IPS DF 6.9 (cell line): ENCODE measurements at regions not wholly inside any gene's neighbourhood (a gene's known extent, or its start where the extent isn't known, plus 50 kb on each side); places are given as distances from the start of the nearest gene placed in this dataset.
A peak's percentile ranks its signal among the peaks of the same experiment; 100 is the strongest.

Experiments used
- DNase-seq: peaks from one replicate; pipeline ENCODE4 v3.0.0-alpha.2; 2013; ENCODE audit warnings: low read depth, low spot score
- H3K27ac ChIP-seq: one replicate; pipeline ENCODE4 v1.5.1; 2013; ENCODE audit warnings: low read length, control low read depth
- H3K27me3 ChIP-seq: 2 replicates; pipeline ENCODE4 v1.6.1; 2013; ENCODE audit warnings: mild to moderate bottlenecking, low read length; ENCODE audit not compliant: control insufficient read depth, insufficient read depth
- H3K36me3 ChIP-seq: 2 replicates; pipeline ENCODE4 v1.6.1; 2013; ENCODE audit warnings: low read length; ENCODE audit not compliant: control insufficient read depth, insufficient read depth
- H3K4me1 ChIP-seq: 2 replicates; pipeline ENCODE4 v1.6.1; 2013; ENCODE audit warnings: low read length; ENCODE audit not compliant: control insufficient read depth, insufficient read depth
- H3K4me3 ChIP-seq: 2 replicates; pipeline ENCODE4 v1.5.1; 2013; ENCODE audit warnings: mild to moderate bottlenecking, low read length
- H3K9me3 ChIP-seq: 2 replicates; pipeline ENCODE4 v1.6.1; 2013; ENCODE audit warnings: low read length, inconsistent platforms; ENCODE audit not compliant: control insufficient read depth, insufficient read depth
- WGBS: extraction: QIAGEN DNeasy Blood & Tissue Kit; methylation state at CpG from one replicate; pipeline ENCODE4 v1.1.7; 2013; ENCODE audit warnings: mixed read lengths, missing lambda C conversion rate; ENCODE audit not compliant: insufficient read length, insufficient coverage; 5-methylcytosine and 5-hydroxymethylcytosine counted together

- Histone ChIP-seq H3K36me3 (no peaks in the 10 kb centered on the region), H3K4me3 (no peak overlapping the region), H3K9me3 (no peaks in the 10 kb centered on the region), H3K27ac (no peak overlapping the region), H3K4me1 (no peaks in the 10 kb centered on the region), H3K27me3 (no peaks in the 10 kb centered on the region)
- no peak for DNase-seq
- WGBS = no CpG with 5 or more reads among the region's 2 CpGs
These were observed 575.6 kb downstream of the CPS1 start for GRCh38 chr2:211132046-211132445.

GRCh38 chr2:211132573-211132972 lies 576.2 kb downstream of the CPS1 start:
- no peaks in the 10 kb centered on the region for H3K36me3 ChIP-seq
- no CpG with 5 or more reads among the region's 2 CpGs for WGBS
- H3K4me1 ChIP-seq = no peaks in the 10 kb centered on the region
- no peak for DNase-seq
- H3K4me3 ChIP-seq = no peak overlapping the region
- no peaks in the 10 kb centered on the region for H3K9me3 ChIP-seq
- no peak overlapping the region for H3K27ac ChIP-seq
- no peaks in the 10 kb centered on the region for H3K27me3 ChIP-seq

- WGBS = no CpG with 5 or more reads among the region's 1 CpG
- Histone ChIP-seq H3K4me3 (no peak overlapping the region), H3K27me3 (no peaks in the 10 kb centered on the region), H3K27ac (no peak overlapping the region), H3K9me3 (no peaks in the 10 kb centered on the region), H3K36me3 (no peaks in the 10 kb centered on the region), H3K4me1 (no peaks in the 10 kb centered on the region)
- DNase-seq = no peak
These were observed 577.4 kb downstream of the CPS1 start for GRCh38 chr2:211133766-211134165.

GRCh38 chr2:211138551-211138950 lies 582.2 kb downstream of the CPS1 start:
- Histone ChIP-seq H3K4me1 (no peaks in the 10 kb centered on the region), H3K27ac (no peak overlapping the region), H3K9me3 (no peaks in the 10 kb centered on the region), H3K4me3 (no peak overlapping the region), H3K36me3 (no peaks in the 10 kb centered on the region), H3K27me3 (no peaks in the 10 kb centered on the region)
- WGBS = no CpG with 5 or more reads among the region's 5 CpGs
- DNase-seq = no peak

GRCh38 chr2:211141646-211142045 lies 585.2 kb downstream of the CPS1 start:
- Histone ChIP-seq H3K4me1 (no peaks in the 10 kb centered on the region), H3K27me3 (no peaks in the 10 kb centered on the region), H3K4me3 (no peak overlapping the region), H3K27ac (no peak overlapping the region), H3K9me3 (no peaks in the 10 kb centered on the region), H3K36me3 (no peaks in the 10 kb centered on the region)
- no peak for DNase-seq
- no CpG with 5 or more reads among the region's 4 CpGs for WGBS

GRCh38 chr2:211144078-211144477 lies 587.7 kb downstream of the CPS1 start:
- no peaks in the 10 kb centered on the region for H3K36me3 ChIP-seq
- no peak for DNase-seq
- no peak overlapping the region for H3K4me3 ChIP-seq
- H3K27me3 ChIP-seq = no peaks in the 10 kb centered on the region
- H3K9me3 ChIP-seq = no peaks in the 10 kb centered on the region
- H3K4me1 ChIP-seq = no peaks in the 10 kb centered on the region
- H3K27ac ChIP-seq = no peak overlapping the region

GRCh38 chr2:211144974-211145665 lies 588.7 kb downstream of the CPS1 start:
- WGBS = no CpG with 5 or more reads among the region's 4 CpGs
- DNase-seq = no peak
- H3K27ac ChIP-seq = no peak overlapping the region

GRCh38 chr2:211149731-211150130 lies 593.3 kb downstream of the CPS1 start:
- no CpG with 5 or more reads among the region's 3 CpGs for WGBS
- Histone ChIP-seq H3K4me1 (no peaks in the 10 kb centered on the region), H3K4me3 (no peak overlapping the region), H3K36me3 (no peaks in the 10 kb centered on the region), H3K27ac (no peak overlapping the region), H3K27me3 (no peaks in the 10 kb centered on the region), H3K9me3 (no peaks in the 10 kb centered on the region)
- no peak for DNase-seq

More at GRCh38 chr2:211144974-211145665, 588.7 kb downstream of the CPS1 start:
- Histone ChIP-seq H3K9me3 (no peaks in the 10 kb centered on the region), H3K4me1 (no peaks in the 10 kb centered on the region), H3K36me3 (no peaks in the 10 kb centered on the region), H3K4me3 (no peak overlapping the region), H3K27me3 (no peaks in the 10 kb centered on the region)

GRCh38 chr2:211157211-211157610 lies 600.8 kb downstream of the CPS1 start:
- Histone ChIP-seq H3K9me3 (no peaks in the 10 kb centered on the region), H3K4me1 (no peaks in the 10 kb centered on the region), H3K4me3 (no peak overlapping the region), H3K27me3 (no peaks in the 10 kb centered on the region), H3K27ac (no peak overlapping the region), H3K36me3 (no peaks in the 10 kb centered on the region)
- DNase-seq = no peak

- H3K9me3 ChIP-seq = no peaks in the 10 kb centered on the region
- H3K27ac ChIP-seq = no peak overlapping the region
- H3K4me1 ChIP-seq = no peaks in the 10 kb centered on the region
- no peaks in the 10 kb centered on the region for H3K36me3 ChIP-seq
- WGBS = no CpG with 5 or more reads among the region's 5 CpGs
- H3K27me3 ChIP-seq = no peaks in the 10 kb centered on the region
- peak; percentile 45 for DNase-seq
- no peak overlapping the region for H3K4me3 ChIP-seq
These were observed 601.6 kb downstream of the CPS1 start for GRCh38 chr2:211157856-211158463.

- no peaks in the 10 kb centered on the region for H3K4me1 ChIP-seq
- no peak overlapping the region for H3K27ac ChIP-seq
These were observed 603.6 kb downstream of the CPS1 start for GRCh38 chr2:211159972-211160371.

More at GRCh38 chr2:211159972-211160371, 603.6 kb downstream of the CPS1 start:
- Histone ChIP-seq H3K27me3 (no peaks in the 10 kb centered on the region), H3K36me3 (no peaks in the 10 kb centered on the region), H3K9me3 (no peaks in the 10 kb centered on the region), H3K4me3 (no peak overlapping the region)
- WGBS = no CpG with 5 or more reads among the region's 7 CpGs
- DNase-seq = no peak
